ENCODE measurements at regions not wholly inside any gene's neighbourhood (a gene's known extent, or its start where the extent isn't known, plus 50 kb on each side); places are given as distances from the start of the nearest gene placed in this dataset.
"Not testable (repeated sequence)": the region's sequence is repeated elsewhere in the genome, so short reads cannot be mapped to it uniquely, and the experiment has no call there.

- DNase-seq, result no peak
These were observed 108.1 kb downstream of the MAP3K21 start for GRCh38 chr1:233435622-233436021.

- no peak for DNase-seq
These were observed 112.2 kb downstream of the MAP3K21 start for GRCh38 chr1:233439721-233440120.

- peak; percentile 70 for DNase-seq
These were observed 113.5 kb downstream of the MAP3K21 start for GRCh38 chr1:233440951-233441401.

GRCh38 chr1:233442026-233442780 is 114.7 kb downstream of the MAP3K21 start:
- DNase-seq, result no peak

- DNase-seq, result no peak
These were observed 115.7 kb downstream of the MAP3K21 start for GRCh38 chr1:233443040-233443760.

- DNase-seq, result no peak
These were observed 117.0 kb downstream of the MAP3K21 start for GRCh38 chr1:233444484-233444883.

- DNase-seq, result no peak
These were observed 118.2 kb downstream of the MAP3K21 start for GRCh38 chr1:233445737-233446136.

GRCh38 chr1:233446935-233447334 is 119.4 kb downstream of the MAP3K21 start:
- no peak for DNase-seq

- DNase-seq, result no peak
These were observed 120.7 kb downstream of the MAP3K21 start for GRCh38 chr1:233448109-233448689.

- no peak for DNase-seq
These were observed 125.2 kb downstream of the MAP3K21 start for GRCh38 chr1:233452724-233453123.

GRCh38 chr1:233453433-233454200 is 126.1 kb downstream of the MAP3K21 start:
- no peak for DNase-seq

- DNase-seq, result no peak
These were observed 132.0 kb downstream of the MAP3K21 start for GRCh38 chr1:233459470-233459945.

GRCh38 chr1:233459968-233460367 is 132.4 kb downstream of the MAP3K21 start:
- DNase-seq, result no peak

GRCh38 chr1:233460692-233461091 is 133.2 kb downstream of the MAP3K21 start:
- DNase-seq, result no peak

GRCh38 chr1:233461847-233462246 is 134.3 kb downstream of the MAP3K21 start:
- DNase-seq, result no peak

GRCh38 chr1:233463333-233463732 is 135.8 kb downstream of the MAP3K21 start:
- DNase-seq, result no peak

- DNase-seq, result no peak
These were observed 138.3 kb downstream of the MAP3K21 start for GRCh38 chr1:233465745-233466343.

- DNase-seq, result no peak
These were observed 143.0 kb upstream of the KCNK1 start for GRCh38 chr1:233470741-233471499.

- not testable (repeated sequence) for DNase-seq
These were observed 142.1 kb upstream of the KCNK1 start for GRCh38 chr1:233471851-233472250.

GRCh38 chr1:233472796-233473195 is 141.1 kb upstream of the KCNK1 start:
- not testable (repeated sequence) for DNase-seq

GRCh38 chr1:233473549-233474204 is 140.2 kb upstream of the KCNK1 start:
- DNase-seq, result no peak
